Loucy (cell line): ENCODE measurements at regions not wholly inside any gene's neighbourhood (a gene's known extent, or its start where the extent isn't known, plus 50 kb on each side); places are given as distances from the start of the nearest gene placed in this dataset.

Source experiments
- CTCF ChIP-seq: fragments of 200-600 bp; sonication (generic); conservative IDR thresholded peaks from 2 replicates; pipeline ENCODE4 v1.5.1; 2014; ENCODE audit warnings: mild to moderate bottlenecking, antibody characterized with exemption, low read length
- EZH2phosphoT487 ChIP-seq: fragments of 200-600 bp; IDR thresholded peaks from 2 replicates; pipeline ENCODE4 v1.6.1; 2018; ENCODE audit warnings: antibody characterized with exemption, mild to moderate bottlenecking, moderate library complexity, borderline replicate concordance

- no peak for TF ChIP-seq CTCF
- no peak for TF ChIP-seq EZH2phosphoT487
These were observed 157.0 kb upstream of the HS6ST1 start for GRCh38 chr2:128475427-128476211.
